ENCODE measurements at regions not wholly inside any gene's neighbourhood (a gene's known extent, or its start where the extent isn't known, plus 50 kb on each side); places are given as distances from the start of the nearest gene placed in this dataset.

- DNase-seq = no peak
Observed at GRCh38 chr14:87497301-87497700, 495.7 kb downstream of the GALC start.

DNA sequence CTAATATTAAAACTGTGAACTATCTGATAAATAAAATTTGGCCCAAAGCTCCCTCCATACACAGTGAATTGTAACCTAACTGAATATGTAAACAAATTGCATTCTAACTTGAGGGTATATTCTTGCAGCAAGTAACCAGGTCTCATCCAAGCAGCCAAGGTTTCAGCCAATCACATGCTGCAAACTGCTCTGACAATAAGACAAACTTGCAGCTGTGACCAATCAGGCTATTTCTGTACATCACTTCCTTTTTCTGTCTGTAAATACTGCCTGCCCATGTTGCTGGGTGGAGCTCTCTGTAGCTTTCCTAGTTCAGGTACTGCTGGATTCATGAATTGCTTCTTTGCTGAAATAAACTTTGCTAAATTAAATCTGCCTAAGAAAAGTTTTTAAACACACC, 499.0 kb downstream of the GALC start:
- no peak for DNase-seq

DNA sequence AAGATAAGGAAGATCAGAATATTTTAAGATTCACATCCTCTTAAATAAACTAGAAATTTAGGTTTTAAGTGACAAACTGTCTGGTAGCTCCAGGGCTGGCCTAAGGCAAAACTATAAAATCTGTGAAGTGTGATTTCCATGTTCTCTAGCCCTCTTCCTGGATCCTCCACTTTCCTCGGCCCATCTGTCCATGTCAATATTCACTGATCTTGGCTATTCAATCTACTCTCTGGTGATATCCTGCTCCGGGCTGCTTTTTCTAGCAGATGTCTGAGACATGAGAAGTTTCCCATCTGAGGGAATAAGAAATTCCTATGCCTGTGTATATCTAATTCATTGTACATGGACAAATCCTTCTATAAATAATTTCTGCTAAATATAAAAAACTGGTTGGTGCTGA, 500.4 kb downstream of the GALC start:
- DNase-seq = no peak

DNA sequence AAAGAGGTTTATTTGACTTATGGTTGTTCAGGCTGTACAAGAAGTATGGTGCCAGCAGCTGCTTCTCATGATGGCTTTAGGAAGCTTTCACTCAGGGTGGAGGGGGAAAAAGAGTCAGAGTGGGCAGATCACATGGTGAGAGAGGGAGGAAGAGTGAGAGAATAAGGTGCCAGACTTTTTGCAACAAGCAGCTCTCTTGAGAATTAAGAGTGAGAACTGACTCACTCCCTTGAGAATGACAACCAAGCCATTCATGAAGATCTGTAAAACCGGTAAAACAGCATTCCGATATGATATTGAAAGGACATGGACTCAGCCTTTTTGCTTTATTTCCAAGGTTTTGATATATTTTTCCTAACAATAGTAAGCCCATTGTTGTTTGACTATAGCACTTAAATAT, 501.2 kb downstream of the GALC start:
- peak; percentile 73 for DNase-seq

- no peak for DNase-seq
Observed at GRCh38 chr14:87489196-87489819, 503.7 kb downstream of the GALC start.

- no peak for DNase-seq
Observed at GRCh38 chr14:87483271-87484260, 509.4 kb downstream of the GALC start.

GRCh38 chr14:87468531-87468930, 524.5 kb downstream of the GALC start:
- DNase-seq = peak; percentile 64

DNA sequence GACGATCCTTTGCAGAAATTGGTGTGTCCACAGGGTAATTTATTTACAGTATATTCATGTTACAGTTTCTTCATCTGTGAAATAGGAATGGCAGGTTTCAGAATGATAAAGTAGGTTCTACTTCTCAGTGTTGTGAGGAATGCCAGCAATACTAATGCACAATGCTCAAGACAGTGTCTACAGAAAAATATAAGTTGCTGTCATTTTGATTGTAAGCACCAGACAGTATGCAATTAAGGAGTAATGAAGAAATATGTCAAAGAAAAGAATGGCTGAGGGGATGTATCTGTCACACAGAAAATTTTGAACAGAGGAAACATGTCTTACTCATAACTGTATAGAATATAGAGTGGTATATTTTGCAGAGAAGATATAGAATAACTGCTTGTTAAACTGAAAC, 525.4 kb downstream of the GALC start:
- DNase-seq = no peak

DNA sequence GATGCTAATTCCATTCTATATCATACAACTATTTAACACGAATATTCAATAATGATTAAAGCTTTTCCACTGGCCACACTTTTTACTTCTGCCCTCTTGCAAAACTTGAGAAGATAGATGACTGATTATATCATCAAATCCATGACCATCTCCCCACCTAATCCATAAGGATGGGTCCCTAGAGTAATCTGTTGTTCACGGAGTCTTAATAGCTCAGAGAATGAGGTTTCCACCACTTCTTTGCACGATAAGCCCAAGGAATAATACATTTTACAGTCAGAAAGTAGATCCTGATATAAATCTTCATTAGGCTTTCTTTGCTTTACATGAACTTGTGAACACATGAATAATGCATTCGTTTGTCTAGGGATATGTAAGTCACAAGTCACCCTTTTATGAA, 527.2 kb downstream of the GALC start:
- no peak for DNase-seq

DNA sequence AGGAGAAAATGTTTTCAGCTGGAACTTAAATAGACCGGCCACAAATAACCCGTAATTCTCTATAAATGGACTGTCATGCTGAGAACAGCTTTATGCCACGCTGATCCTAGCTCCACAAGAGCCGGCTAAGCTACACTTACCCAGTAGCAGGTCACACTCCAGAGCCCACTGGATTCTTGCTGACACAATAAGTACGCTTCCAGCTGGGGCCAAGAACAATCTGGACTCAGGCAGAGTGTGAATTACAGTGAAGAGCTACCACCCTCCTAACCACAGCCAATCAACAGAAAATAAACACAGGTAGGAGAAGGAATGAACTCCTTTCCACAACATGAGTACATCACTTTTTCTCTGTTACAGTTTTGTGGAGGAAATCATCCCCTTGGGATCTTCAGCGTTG, 531.3 kb downstream of the GALC start:
- DNase-seq = no peak

- DNase-seq = no peak
Observed at GRCh38 chr14:87457720-87458119, 535.3 kb downstream of the GALC start.

- no peak for DNase-seq
Observed at GRCh38 chr14:87450193-87450592, 542.8 kb downstream of the GALC start.

- no peak for DNase-seq
Observed at GRCh38 chr14:87449016-87449415, 544.0 kb downstream of the GALC start.

DNA sequence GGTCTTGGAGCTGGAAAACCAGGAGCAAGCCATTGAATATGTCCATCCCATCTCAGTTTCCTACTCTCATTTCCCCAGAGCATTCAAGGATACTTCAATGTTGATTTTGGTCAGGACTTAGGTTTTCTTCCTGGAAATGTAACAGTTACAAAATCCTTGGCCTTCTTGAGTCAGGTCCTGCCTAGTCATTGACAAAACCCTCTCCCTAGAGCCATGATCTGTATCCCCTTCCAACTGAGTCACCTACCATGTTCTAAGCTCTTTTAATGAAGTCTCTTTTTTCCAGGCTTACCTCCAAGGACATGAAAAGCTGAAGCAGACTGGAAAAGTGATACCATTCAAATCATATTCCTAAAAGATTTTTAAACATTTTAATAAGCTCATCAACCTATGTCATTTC, 549.2 kb downstream of the GALC start:
- DNase-seq = no peak

GRCh38 chr14:87443039-87443438, 549.9 kb downstream of the GALC start:
- DNase-seq = no peak

GRCh38 chr14:87437158-87437557, 555.8 kb downstream of the GALC start:
- DNase-seq = no peak

DNA sequence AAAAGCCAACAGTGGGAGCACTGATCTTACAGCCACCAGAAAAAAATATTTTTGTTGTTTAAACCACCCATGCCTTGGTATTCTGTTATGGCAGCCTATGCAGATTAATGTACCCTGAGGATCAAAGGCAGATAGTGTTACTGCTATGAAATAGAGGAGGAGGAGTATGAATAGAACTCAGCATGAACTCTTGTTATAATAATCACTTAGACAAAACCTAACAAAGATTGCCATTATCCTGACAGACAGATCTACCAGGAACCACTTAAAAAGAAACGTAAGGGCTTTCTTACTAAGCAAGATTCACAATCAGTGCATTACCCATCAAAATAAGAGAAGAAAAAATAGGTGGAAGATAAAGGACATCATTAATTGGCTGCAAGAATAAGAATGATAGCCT, 558.3 kb downstream of the GALC start:
- DNase-seq = no peak

DNA sequence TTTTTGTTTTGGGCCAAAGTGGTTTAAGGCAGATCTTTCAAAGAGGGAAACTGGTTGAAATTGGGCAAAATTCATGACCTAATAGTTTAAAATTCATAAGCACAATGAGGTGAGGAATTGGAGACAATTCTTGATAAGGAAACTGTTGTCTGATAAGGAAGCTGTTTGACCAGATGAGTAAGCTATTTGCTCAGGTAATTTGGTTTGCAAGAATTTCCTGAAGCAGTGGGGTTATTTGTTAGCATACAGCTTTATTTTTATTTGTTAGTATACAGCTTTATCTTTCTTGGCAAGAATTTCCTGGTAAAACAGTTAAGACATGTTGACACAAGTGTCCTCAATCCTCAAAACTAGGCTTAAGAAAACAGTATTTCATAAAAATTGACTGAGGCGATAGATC, 559.0 kb downstream of the GALC start:
- DNase-seq = no peak

DNA sequence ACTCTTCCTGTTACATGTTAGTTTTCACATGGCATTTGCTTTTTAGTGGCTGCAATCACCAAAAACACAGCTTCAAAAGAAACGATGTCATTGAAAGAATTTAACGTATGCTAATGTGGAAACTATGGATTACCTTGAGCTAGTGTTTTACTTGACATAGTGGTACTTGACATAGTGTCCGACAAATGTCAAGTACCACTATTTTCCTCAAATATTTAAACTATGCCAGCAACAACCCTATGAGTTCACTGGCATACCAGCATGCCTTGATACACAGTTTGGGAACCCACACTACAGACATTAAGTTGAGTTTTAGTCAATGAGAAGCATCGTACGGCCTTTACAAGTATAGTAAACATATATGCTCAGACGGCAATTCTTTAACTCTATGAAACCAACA, 560.3 kb downstream of the GALC start:
- DNase-seq = no peak

DNA sequence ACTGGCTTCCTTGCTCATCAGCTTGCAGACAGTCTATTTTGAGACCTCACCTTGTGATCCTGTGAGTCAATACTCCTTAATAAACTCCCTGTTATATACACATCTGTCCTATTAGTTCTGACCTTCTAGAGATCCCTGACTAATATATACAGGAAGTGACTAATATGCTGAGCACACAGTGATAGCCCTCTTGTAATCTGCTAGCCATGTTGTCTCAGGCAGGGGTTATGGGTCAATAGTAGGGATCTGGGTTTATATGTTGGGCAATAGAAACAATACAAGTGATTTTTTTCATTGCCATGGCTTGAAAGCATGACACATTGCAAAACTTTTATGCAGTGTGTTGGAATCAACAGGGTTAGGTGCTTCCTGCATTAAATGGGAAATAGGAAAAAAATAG, 562.2 kb downstream of the GALC start:
- no peak for DNase-seq

GRCh38 chr14:87430214-87430613, 562.8 kb downstream of the GALC start:
- DNase-seq = no peak

DNA sequence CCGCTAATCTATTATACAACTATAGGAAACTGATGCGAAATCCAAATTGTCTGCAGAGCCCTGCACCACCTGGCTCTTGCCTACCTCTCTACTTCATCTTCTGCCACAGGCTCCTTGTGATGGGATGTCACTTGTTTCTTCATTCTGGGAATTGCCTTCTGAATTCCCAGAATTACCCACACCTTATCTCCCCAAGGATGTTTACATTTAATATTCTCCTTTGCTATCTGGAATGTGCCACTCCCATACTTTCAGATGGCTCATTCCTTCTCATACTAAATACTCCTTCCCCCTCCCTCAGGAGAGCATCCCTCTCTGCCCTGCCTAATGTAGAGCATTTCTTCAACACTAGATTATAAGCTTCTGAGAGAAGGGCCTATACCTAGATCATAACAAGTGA, 573.1 kb downstream of the GALC start:
- no peak for DNase-seq

- DNase-seq = peak; percentile 60
Observed at GRCh38 chr14:87411370-87411769, 581.6 kb downstream of the GALC start.

- DNase-seq = no peak
Observed at GRCh38 chr14:87409393-87409792, 583.6 kb downstream of the GALC start.

Measured in islet precursor cell (in vitro differentiated cells).